ENCODE measurements at regions not wholly inside any gene's neighbourhood (a gene's known extent, or its start where the extent isn't known, plus 50 kb on each side); places are given as distances from the start of the nearest gene placed in this dataset.

GRCh38 chr5:2266641-2267240 is 384.0 kb upstream of the IRX4 start:
- intact Hi-C loops (cut with micrococcal nuclease) (no loop called here), dilution Hi-C loops (cut with MboI; ENCODE audit: extremely low pct_ligation_motif_present, low sequenced_read_pairs) (no loop called here)
- no peaks in the 10 kb centered on the region for H4K20me1 ChIP-seq (replicated peaks; ENCODE audit: control insufficient read depth, extremely low read depth, insufficient read depth, low read length)
- no peaks in the 10 kb centered on the region for H3K36me3 ChIP-seq (ENCODE audit: control insufficient read depth in 2 of 2, extremely low read depth in 1 of 2, insufficient read depth in 2 of 2, low read length in 2 of 2)
- no peak overlapping the region for H3K4me3 ChIP-seq (replicated peaks in 1 of 3; ENCODE audit: insufficient read depth in 1 of 3, low read depth in 1 of 3, low read length in 3 of 3)
- POLR2A ChIA-PET = no interaction called here
- CTCF ChIA-PET = no interaction called here
- H3K27me3 ChIP-seq (ENCODE audit: control insufficient read depth in 2 of 2, insufficient read depth in 2 of 2, low read length in 2 of 2) = no peaks in the 10 kb centered on the region
- no peaks in the 10 kb centered on the region for H3K4me1 ChIP-seq (ENCODE audit: control insufficient read depth, extremely low read depth, insufficient read depth, low read length)
- BruUV-seq (replicated peaks) = no TSS peak
- TF ChIP-seq MYC (IDR thresholded peaks at IDR 0.05; ENCODE audit: low read depth, low read length) = no peak
- no peak for TF ChIP-seq POLR2A (IDR thresholded peaks at IDR 0.05; ENCODE audit: low read depth, low read length)
- TF ChIP-seq, protein P1, sequence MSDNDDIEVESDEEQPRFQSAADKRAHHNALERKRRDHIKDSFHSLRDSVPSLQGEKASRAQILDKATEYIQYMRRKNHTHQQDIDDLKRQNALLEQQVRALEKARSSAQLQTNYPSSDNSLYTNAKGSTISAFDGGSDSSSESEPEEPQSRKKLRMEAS (IDR thresholded peaks at IDR 0.05; ENCODE audit: insufficient read depth, insufficient read length) = no peak
- TF ChIP-seq CTCF (IDR thresholded peaks at IDR 0.05; ENCODE audit: extremely low read depth in 1 of 2, insufficient read depth in 1 of 2, low read depth in 1 of 2, low read length in 2 of 2) = no peak
- no peak for TF ChIP-seq FOS (IDR thresholded peaks at IDR 0.05; ENCODE audit: borderline replicate concordance, insufficient read depth, low read length)
- H3K4me2 ChIP-seq (ENCODE audit: insufficient read depth, low read length) = no peak overlapping the region
- H3K9ac ChIP-seq (replicated peaks; ENCODE audit: extremely low read depth, insufficient read depth, low read length) = no peak overlapping the region
- FAIRE-seq = no peak
- H3K79me2 ChIP-seq (ENCODE audit: control insufficient read depth, insufficient read depth, low read length) = no peaks in the 10 kb centered on the region
- H3K9me1 ChIP-seq (replicated peaks; ENCODE audit: control insufficient read depth, extremely low read depth, insufficient read depth, low read length) = no peaks in the 10 kb centered on the region
- no peak for DNase-seq (ENCODE audit: low read depth, low spot score)
- H2AFZ ChIP-seq (ENCODE audit: low read depth, low read length) = no peak overlapping the region
- H3K27ac ChIP-seq (ENCODE audit: insufficient read depth, low read depth, low read length) = no peak overlapping the region
- H3K9me3 ChIP-seq (replicated peaks; ENCODE audit: control insufficient read depth, insufficient read depth, low read length) = peaks cover 12% of the 10 kb centered on the region

DNA sequence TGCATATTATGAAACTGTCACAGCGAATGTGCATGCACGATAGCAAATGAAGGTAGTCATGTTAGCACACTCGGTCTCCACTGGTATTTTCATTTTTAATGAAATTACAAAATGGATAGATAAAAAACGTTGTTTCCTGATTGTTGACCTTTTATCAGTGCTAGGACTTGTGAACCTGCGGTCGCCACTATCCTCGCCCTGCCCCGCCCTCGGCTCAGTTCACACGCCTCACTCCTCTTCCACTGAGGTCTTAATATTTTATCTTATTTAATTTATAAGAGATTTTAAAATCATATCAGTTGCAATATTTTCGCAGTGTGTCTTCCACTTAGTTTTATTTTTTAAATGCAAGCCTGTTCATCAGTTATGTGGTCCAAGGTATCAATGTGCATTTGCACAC is 382.6 kb upstream of the IRX4 start:
- H4K20me1 ChIP-seq (replicated peaks; ENCODE audit: control insufficient read depth, extremely low read depth, insufficient read depth, low read length) = no peaks in the 10 kb centered on the region
- no TSS peak for BruUV-seq (replicated peaks)
- no peak overlapping the region for H3K4me3 ChIP-seq (replicated peaks in 1 of 3; ENCODE audit: insufficient read depth in 1 of 3, low read depth in 1 of 3, low read length in 3 of 3)
- no peaks in the 10 kb centered on the region for H3K36me3 ChIP-seq (ENCODE audit: control insufficient read depth in 2 of 2, extremely low read depth in 1 of 2, insufficient read depth in 2 of 2, low read length in 2 of 2)
- peaks cover 8% of the 10 kb centered on the region for H3K9me3 ChIP-seq (replicated peaks; ENCODE audit: control insufficient read depth, insufficient read depth, low read length)
- no peaks in the 10 kb centered on the region for H3K27me3 ChIP-seq (ENCODE audit: control insufficient read depth in 2 of 2, insufficient read depth in 2 of 2, low read length in 2 of 2)
- H2AFZ ChIP-seq (ENCODE audit: low read depth, low read length) = no peak overlapping the region
- no peaks in the 10 kb centered on the region for H3K9me1 ChIP-seq (replicated peaks; ENCODE audit: control insufficient read depth, extremely low read depth, insufficient read depth, low read length)
- dilution Hi-C loops (cut with MboI; ENCODE audit: extremely low pct_ligation_motif_present, low sequenced_read_pairs) = no loop called here
- H3K4me1 ChIP-seq (ENCODE audit: control insufficient read depth, extremely low read depth, insufficient read depth, low read length) = no peaks in the 10 kb centered on the region
- no peak overlapping the region for H3K9ac ChIP-seq (replicated peaks; ENCODE audit: extremely low read depth, insufficient read depth, low read length)
- CTCF ChIA-PET = no interaction called here
- no peak for DNase-seq (ENCODE audit: low read depth, low spot score)
- FAIRE-seq = no peak
- intact Hi-C loops (cut with micrococcal nuclease) = no loop called here
- TF ChIP-seq, protein P1 (IDR thresholded peaks at IDR 0.05; ENCODE audit: insufficient read depth, insufficient read length) = no peak
- TF ChIP-seq EZH2 (IDR thresholded peaks at IDR 0.05; ENCODE audit: borderline replicate concordance, low read depth, low read length, severe bottlenecking) = no peak
- no peak for TF ChIP-seq CTCF (IDR thresholded peaks at IDR 0.05; ENCODE audit: extremely low read depth in 1 of 2, insufficient read depth in 1 of 2, low read depth in 1 of 2, low read length in 2 of 2)
- no peak for TF ChIP-seq MYC (IDR thresholded peaks at IDR 0.05; ENCODE audit: low read depth, low read length)
- no peak for TF ChIP-seq POLR2A (IDR thresholded peaks at IDR 0.05; ENCODE audit: low read depth, low read length)
- no peak for TF ChIP-seq FOS (IDR thresholded peaks at IDR 0.05; ENCODE audit: borderline replicate concordance, insufficient read depth, low read length)
- no peak for TF ChIP-seq POLR2AphosphoS5 (IDR thresholded peaks at IDR 0.05; ENCODE audit: insufficient read depth, low read depth, low read length)
- TF ChIP-seq JUN (IDR thresholded peaks at IDR 0.05; ENCODE audit: borderline replicate concordance, insufficient read depth, insufficient read length, low read depth) = no peak
- TF ChIP-seq GATA2 (IDR thresholded peaks at IDR 0.05; ENCODE audit: insufficient read depth, insufficient read length, low read depth, low read length) = no peak
- H3K79me2 ChIP-seq (ENCODE audit: control insufficient read depth, insufficient read depth, low read length) = no peaks in the 10 kb centered on the region
- POLR2A ChIA-PET = no interaction called here
- H3K4me2 ChIP-seq (ENCODE audit: insufficient read depth, low read length) = no peak overlapping the region
- H3K27ac ChIP-seq (ENCODE audit: insufficient read depth, low read depth, low read length) = no peak overlapping the region

All from endothelial cell of umbilical vein (primary cell).